ENCODE measurements at regions not wholly inside any gene's neighbourhood (a gene's known extent, or its start where the extent isn't known, plus 50 kb on each side); places are given as distances from the start of the nearest gene placed in this dataset.

GRCh38 chr10:20405050-20405449, 492.1 kb downstream of the NEBL start:
- no peak for TF ChIP-seq CTCF (IDR thresholded peaks at IDR 0.05; ENCODE audit: insufficient read depth, low read length)
- no peak overlapping the region for H3K4me3 ChIP-seq (ENCODE audit: low read depth, low read length)
- DNase-seq (ENCODE audit: low read depth), result no peak

- TF ChIP-seq CTCF (IDR thresholded peaks at IDR 0.05; ENCODE audit: insufficient read depth, low read length), result no peak
- no peak for DNase-seq (ENCODE audit: low read depth)
- no peak overlapping the region for H3K4me3 ChIP-seq (ENCODE audit: low read depth, low read length)
These were observed 497.3 kb downstream of the NEBL start for GRCh38 chr10:20399772-20400171.

GRCh38 chr10:20396701-20397100, 500.4 kb downstream of the NEBL start:
- TF ChIP-seq CTCF (IDR thresholded peaks at IDR 0.05; ENCODE audit: insufficient read depth, low read length), result no peak
- no peak overlapping the region for H3K4me3 ChIP-seq (ENCODE audit: low read depth, low read length)
- DNase-seq (ENCODE audit: low read depth), result no peak

GRCh38 chr10:20396205-20396604, 500.9 kb downstream of the NEBL start:
- no peak for TF ChIP-seq CTCF (IDR thresholded peaks at IDR 0.05; ENCODE audit: insufficient read depth, low read length)
- no peak for DNase-seq (ENCODE audit: low read depth)
- H3K4me3 ChIP-seq (ENCODE audit: low read depth, low read length), result no peak overlapping the region

GRCh38 chr10:20391629-20392028, 505.5 kb downstream of the NEBL start:
- H3K4me3 ChIP-seq (ENCODE audit: low read depth, low read length), result no peak overlapping the region
- no peak for DNase-seq (ENCODE audit: low read depth)
- no peak for TF ChIP-seq CTCF (IDR thresholded peaks at IDR 0.05; ENCODE audit: insufficient read depth, low read length)

- DNase-seq (ENCODE audit: low read depth), result no peak
- TF ChIP-seq CTCF (IDR thresholded peaks at IDR 0.05; ENCODE audit: insufficient read depth, low read length), result no peak
- H3K4me3 ChIP-seq (ENCODE audit: low read depth, low read length), result no peak overlapping the region
These were observed 515.4 kb downstream of the NEBL start for GRCh38 chr10:20381761-20382160.

GRCh38 chr10:20380401-20380800, 516.7 kb downstream of the NEBL start:
- H3K4me3 ChIP-seq (ENCODE audit: low read depth, low read length), result no peak overlapping the region
- no peak for TF ChIP-seq CTCF (IDR thresholded peaks at IDR 0.05; ENCODE audit: insufficient read depth, low read length)
- no peak for DNase-seq (ENCODE audit: low read depth)
